ENCODE measurements at regions not wholly inside any gene's neighbourhood (a gene's known extent, or its start where the extent isn't known, plus 50 kb on each side); places are given as distances from the start of the nearest gene placed in this dataset.

- no peaks in the 10 kb centered on the region for H3K27me3 ChIP-seq (replicated peaks; ENCODE audit: control insufficient read depth, insufficient read depth, low read length)
- H3K4me1 ChIP-seq (ENCODE audit: control insufficient read depth, insufficient read depth, low read length) = no peaks in the 10 kb centered on the region
- no peak for DNase-seq (ENCODE audit: low read depth)
- no peak overlapping the region for H3K9ac ChIP-seq (ENCODE audit: low read length)
- no peak overlapping the region for H3K4me3 ChIP-seq (ENCODE audit: low read length)
- H3K36me3 ChIP-seq (ENCODE audit: control insufficient read depth, insufficient read depth, low read length, severe bottlenecking) = no peaks in the 10 kb centered on the region
- H3K9me3 ChIP-seq (ENCODE audit: control insufficient read depth, low read length) = no peaks in the 10 kb centered on the region
These were observed 189.2 kb upstream of the POU3F3 start for GRCh38 chr2:104664672-104665071.

- no peak for DNase-seq (ENCODE audit: low read depth)
- Histone ChIP-seq H3K4me1 (ENCODE audit: control insufficient read depth, insufficient read depth, low read length) (no peaks in the 10 kb centered on the region), H3K9ac (ENCODE audit: low read length) (no peak overlapping the region), H3K36me3 (ENCODE audit: control insufficient read depth, insufficient read depth, low read length, severe bottlenecking) (no peaks in the 10 kb centered on the region), H3K27me3 (replicated peaks; ENCODE audit: control insufficient read depth, insufficient read depth, low read length) (no peaks in the 10 kb centered on the region), H3K4me3 (ENCODE audit: low read length) (no peak overlapping the region), H3K9me3 (ENCODE audit: control insufficient read depth, low read length) (no peaks in the 10 kb centered on the region)
These were observed 185.3 kb upstream of the POU3F3 start for GRCh38 chr2:104668631-104669030.

- Histone ChIP-seq H3K36me3 (ENCODE audit: control insufficient read depth, insufficient read depth, low read length, severe bottlenecking) (no peaks in the 10 kb centered on the region), H3K9ac (ENCODE audit: low read length) (no peak overlapping the region), H3K4me1 (ENCODE audit: control insufficient read depth, insufficient read depth, low read length) (no peaks in the 10 kb centered on the region), H3K4me3 (ENCODE audit: low read length) (no peak overlapping the region), H3K27me3 (replicated peaks; ENCODE audit: control insufficient read depth, insufficient read depth, low read length) (peaks cover 2% of the 10 kb centered on the region), H3K9me3 (ENCODE audit: control insufficient read depth, low read length) (no peaks in the 10 kb centered on the region)
- no peak for DNase-seq (ENCODE audit: low read depth)
These were observed 180.7 kb upstream of the POU3F3 start for GRCh38 chr2:104673225-104673624.

GRCh38 chr2:104678181-104678580 lies 175.7 kb upstream of the POU3F3 start:
- no peak for DNase-seq (ENCODE audit: low read depth)
- Histone ChIP-seq H3K9me3 (ENCODE audit: control insufficient read depth, low read length) (no peaks in the 10 kb centered on the region), H3K36me3 (ENCODE audit: control insufficient read depth, insufficient read depth, low read length, severe bottlenecking) (no peaks in the 10 kb centered on the region), H3K4me3 (ENCODE audit: low read length) (no peak overlapping the region), H3K9ac (ENCODE audit: low read length) (no peak overlapping the region), H3K4me1 (ENCODE audit: control insufficient read depth, insufficient read depth, low read length) (no peaks in the 10 kb centered on the region), H3K27me3 (replicated peaks; ENCODE audit: control insufficient read depth, insufficient read depth, low read length) (peaks cover 6% of the 10 kb centered on the region)

- H3K9ac ChIP-seq (ENCODE audit: low read length) = no peak overlapping the region
- H3K9me3 ChIP-seq (ENCODE audit: control insufficient read depth, low read length) = no peaks in the 10 kb centered on the region
- no peak for DNase-seq (ENCODE audit: low read depth)
- peaks cover 3% of the 10 kb centered on the region for H3K4me1 ChIP-seq (ENCODE audit: control insufficient read depth, insufficient read depth, low read length)
- H3K36me3 ChIP-seq (ENCODE audit: control insufficient read depth, insufficient read depth, low read length, severe bottlenecking) = no peaks in the 10 kb centered on the region
- no peak overlapping the region for H3K4me3 ChIP-seq (ENCODE audit: low read length)
- H3K27me3 ChIP-seq (replicated peaks; ENCODE audit: control insufficient read depth, insufficient read depth, low read length) = no peaks in the 10 kb centered on the region
These were observed 168.3 kb upstream of the POU3F3 start for GRCh38 chr2:104685591-104685990.

GRCh38 chr2:104687147-104687546 lies 166.8 kb upstream of the POU3F3 start:
- H3K36me3 ChIP-seq (ENCODE audit: control insufficient read depth, insufficient read depth, low read length, severe bottlenecking) = no peaks in the 10 kb centered on the region
- H3K9me3 ChIP-seq (ENCODE audit: control insufficient read depth, low read length) = no peaks in the 10 kb centered on the region
- no peaks in the 10 kb centered on the region for H3K27me3 ChIP-seq (replicated peaks; ENCODE audit: control insufficient read depth, insufficient read depth, low read length)
- no peak for DNase-seq (ENCODE audit: low read depth)
- peaks cover 3% of the 10 kb centered on the region for H3K4me1 ChIP-seq (ENCODE audit: control insufficient read depth, insufficient read depth, low read length)
- H3K4me3 ChIP-seq (ENCODE audit: low read length) = no peak overlapping the region
- H3K9ac ChIP-seq (ENCODE audit: low read length) = no peak overlapping the region

- H3K36me3 ChIP-seq (ENCODE audit: control insufficient read depth, insufficient read depth, low read length, severe bottlenecking) = no peaks in the 10 kb centered on the region
- no peaks in the 10 kb centered on the region for H3K9me3 ChIP-seq (ENCODE audit: control insufficient read depth, low read length)
- peaks cover 3% of the 10 kb centered on the region for H3K4me1 ChIP-seq (ENCODE audit: control insufficient read depth, insufficient read depth, low read length)
- H3K4me3 ChIP-seq (ENCODE audit: low read length) = no peak overlapping the region
- no peak overlapping the region for H3K9ac ChIP-seq (ENCODE audit: low read length)
- peak; percentile 6 for DNase-seq (ENCODE audit: low read depth)
- no peaks in the 10 kb centered on the region for H3K27me3 ChIP-seq (replicated peaks; ENCODE audit: control insufficient read depth, insufficient read depth, low read length)
These were observed 163.5 kb upstream of the POU3F3 start for GRCh38 chr2:104690255-104690984.

- H3K27me3 ChIP-seq (replicated peaks; ENCODE audit: control insufficient read depth, insufficient read depth, low read length) = no peaks in the 10 kb centered on the region
- H3K9me3 ChIP-seq (ENCODE audit: control insufficient read depth, low read length) = no peaks in the 10 kb centered on the region
- H3K4me3 ChIP-seq (ENCODE audit: low read length) = no peak overlapping the region
- DNase-seq (ENCODE audit: low read depth) = no peak
- no peaks in the 10 kb centered on the region for H3K4me1 ChIP-seq (ENCODE audit: control insufficient read depth, insufficient read depth, low read length)
- no peak overlapping the region for H3K9ac ChIP-seq (ENCODE audit: low read length)
- H3K36me3 ChIP-seq (ENCODE audit: control insufficient read depth, insufficient read depth, low read length, severe bottlenecking) = no peaks in the 10 kb centered on the region
These were observed 155.6 kb upstream of the POU3F3 start for GRCh38 chr2:104698276-104698675.

- Histone ChIP-seq H3K4me3 (ENCODE audit: low read length) (no peak overlapping the region), H3K9me3 (ENCODE audit: control insufficient read depth, low read length) (no peaks in the 10 kb centered on the region), H3K27me3 (replicated peaks; ENCODE audit: control insufficient read depth, insufficient read depth, low read length) (no peaks in the 10 kb centered on the region), H3K4me1 (ENCODE audit: control insufficient read depth, insufficient read depth, low read length) (no peaks in the 10 kb centered on the region), H3K9ac (ENCODE audit: low read length) (no peak overlapping the region), H3K36me3 (ENCODE audit: control insufficient read depth, insufficient read depth, low read length, severe bottlenecking) (no peaks in the 10 kb centered on the region)
- no peak for DNase-seq (ENCODE audit: low read depth)
These were observed 152.5 kb upstream of the POU3F3 start for GRCh38 chr2:104701411-104701911.

- Histone ChIP-seq H3K27me3 (replicated peaks; ENCODE audit: control insufficient read depth, insufficient read depth, low read length) (no peaks in the 10 kb centered on the region), H3K36me3 (ENCODE audit: control insufficient read depth, insufficient read depth, low read length, severe bottlenecking) (no peaks in the 10 kb centered on the region), H3K9me3 (ENCODE audit: control insufficient read depth, low read length) (no peaks in the 10 kb centered on the region), H3K9ac (ENCODE audit: low read length) (no peak overlapping the region), H3K4me1 (ENCODE audit: control insufficient read depth, insufficient read depth, low read length) (no peaks in the 10 kb centered on the region), H3K4me3 (ENCODE audit: low read length) (no peak overlapping the region)
- DNase-seq (ENCODE audit: low read depth) = no peak
These were observed 151.7 kb upstream of the POU3F3 start for GRCh38 chr2:104702031-104702850.

GRCh38 chr2:104703669-104704068 lies 150.2 kb upstream of the POU3F3 start:
- Histone ChIP-seq H3K4me1 (ENCODE audit: control insufficient read depth, insufficient read depth, low read length) (no peaks in the 10 kb centered on the region), H3K27me3 (replicated peaks; ENCODE audit: control insufficient read depth, insufficient read depth, low read length) (no peaks in the 10 kb centered on the region), H3K9me3 (ENCODE audit: control insufficient read depth, low read length) (no peaks in the 10 kb centered on the region), H3K4me3 (ENCODE audit: low read length) (no peak overlapping the region), H3K9ac (ENCODE audit: low read length) (no peak overlapping the region), H3K36me3 (ENCODE audit: control insufficient read depth, insufficient read depth, low read length, severe bottlenecking) (no peaks in the 10 kb centered on the region)
- no peak for DNase-seq (ENCODE audit: low read depth)
